Fibroblast of pulmonary artery (primary cell): ENCODE measurements at regions not wholly inside any gene's neighbourhood (a gene's known extent, or its start where the extent isn't known, plus 50 kb on each side); places are given as distances from the start of the nearest gene placed in this dataset.
"Not testable (repeated sequence)": the region's sequence is repeated elsewhere in the genome, so short reads cannot be mapped to it uniquely, and the experiment has no call there.

Experiments
- DNase-seq: peaks from one replicate; pipeline ENCODE4 v3.0.0-alpha.2; 2010; ENCODE audit warnings: low read depth
- H3K4me3 ChIP-seq: replicated peaks from 2 replicates; pipeline ENCODE4 v1.5.1; 2011; ENCODE audit warnings: low read depth, mild to moderate bottlenecking, control low read depth, low read length, moderate library complexity
- CTCF ChIP-seq: IDR thresholded peaks from 2 replicates; pipeline ENCODE4 v1.5.1; 2011; ENCODE audit warnings: mild to moderate bottlenecking, control low read depth, low read length, inconsistent platforms; ENCODE audit errors: missing control alignments

GRCh38 chr3:63739474-63739873 lies 79.6 kb upstream of the C3orf49 start:
- no peak for TF ChIP-seq CTCF
- no peak for DNase-seq
- no peak overlapping the region for H3K4me3 ChIP-seq

GRCh38 chr3:63740116-63740515 lies 79.0 kb upstream of the C3orf49 start:
- DNase-seq = no peak
- no peak overlapping the region for H3K4me3 ChIP-seq
- TF ChIP-seq CTCF = no peak

GRCh38 chr3:63744693-63745092 lies 74.4 kb upstream of the C3orf49 start:
- not testable (repeated sequence) for H3K4me3 ChIP-seq, DNase-seq

GRCh38 chr3:63745757-63746156 lies 73.3 kb upstream of the C3orf49 start:
- H3K4me3 ChIP-seq = no peak overlapping the region
- no peak for TF ChIP-seq CTCF
- DNase-seq = no peak

- no peak overlapping the region for H3K4me3 ChIP-seq
- no peak for DNase-seq
- no peak for TF ChIP-seq CTCF
Observed at GRCh38 chr3:63746211-63746610, 72.9 kb upstream of the C3orf49 start.

GRCh38 chr3:63751459-63751858 lies 67.6 kb upstream of the C3orf49 start:
- no peak for TF ChIP-seq CTCF
- no peak overlapping the region for H3K4me3 ChIP-seq
- DNase-seq = no peak

GRCh38 chr3:63753567-63753966 lies 65.5 kb upstream of the C3orf49 start:
- no peak for TF ChIP-seq CTCF
- peak; percentile 51 for DNase-seq

GRCh38 chr3:63753995-63754394 lies 65.1 kb upstream of the C3orf49 start:
- DNase-seq = no peak
- no peak overlapping the region for H3K4me3 ChIP-seq
- no peak for TF ChIP-seq CTCF

More at GRCh38 chr3:63753567-63753966, 65.5 kb upstream of the C3orf49 start:
- no peak overlapping the region for H3K4me3 ChIP-seq
